Hematopoietic multipotent progenitor cell (in vitro differentiated cells): ENCODE measurements at regions not wholly inside any gene's neighbourhood (a gene's known extent, or its start where the extent isn't known, plus 50 kb on each side); places are given as distances from the start of the nearest gene placed in this dataset. TPM values are rescaled to one million over a fixed set of nuclear protein-coding genes. Genes with fewer than 3 reads are reported as not detected.

Source experiments
- DNase-seq, 3 donors: peaks; one replicate each; pipeline ENCODE4 v3.0.0-alpha.2; 2011 to 2015; ENCODE audit warnings: low read depth in 2 of 3, low spot score in 2 of 3
- small RNA-seq: library from RNA; depleted of rRNA; stranded (forward); fragments of <200 nt; gene quantifications from one replicate; pipeline ENCODE3, GENCODE V24; 2012

- no peak for DNase-seq
Observed at GRCh38 chr1:4868521-4868920, 214.1 kb downstream of the AJAP1 start.

DNA sequence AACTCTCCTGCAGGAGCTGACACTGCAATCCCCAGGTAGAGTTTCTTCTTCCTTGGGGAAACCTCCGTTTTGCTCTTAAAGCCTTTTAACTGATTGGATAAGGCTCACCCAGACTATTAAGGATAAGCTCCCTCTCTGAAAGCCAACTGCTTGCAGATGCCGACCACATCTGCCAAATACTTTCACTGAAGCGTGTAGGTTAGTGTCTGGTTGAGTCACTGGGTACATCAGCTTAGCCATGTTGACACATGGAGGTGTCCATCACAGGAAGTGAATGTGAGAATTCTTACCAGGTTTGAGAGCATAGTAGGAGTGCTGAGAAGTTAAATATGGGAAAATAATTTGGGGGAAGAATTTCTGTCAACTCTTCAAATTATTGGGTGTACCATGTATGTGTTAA lies 202.0 kb downstream of the AJAP1 start:
- DNase-seq = no peak

- no peak for DNase-seq
Observed at GRCh38 chr1:4854367-4854766, 200.0 kb downstream of the AJAP1 start.

DNA sequence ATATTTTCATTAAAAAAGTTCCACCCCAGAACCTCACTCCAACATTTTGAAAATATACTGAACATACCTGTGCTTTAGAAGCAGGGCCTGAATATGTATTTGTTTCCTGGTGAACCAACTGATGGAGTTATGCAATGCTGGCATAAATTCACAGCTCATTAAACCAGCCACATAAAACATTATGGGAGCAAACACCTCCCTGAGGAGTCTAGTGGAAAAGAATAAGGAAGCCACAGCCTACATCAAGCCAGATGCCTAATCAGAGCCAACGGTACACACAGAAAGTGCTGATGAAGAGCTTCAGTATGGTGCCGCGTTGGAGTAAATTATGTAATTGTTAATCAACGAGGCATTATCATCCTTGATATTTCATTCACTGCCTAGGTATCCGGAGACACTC lies 199.5 kb downstream of the AJAP1 start:
- no peak for DNase-seq

GRCh38 chr1:4851385-4852065 lies 197.1 kb downstream of the AJAP1 start:
- DNase-seq = no peak

GRCh38 chr1:4848431-4848830 lies 194.0 kb downstream of the AJAP1 start:
- DNase-seq = no peak

DNA sequence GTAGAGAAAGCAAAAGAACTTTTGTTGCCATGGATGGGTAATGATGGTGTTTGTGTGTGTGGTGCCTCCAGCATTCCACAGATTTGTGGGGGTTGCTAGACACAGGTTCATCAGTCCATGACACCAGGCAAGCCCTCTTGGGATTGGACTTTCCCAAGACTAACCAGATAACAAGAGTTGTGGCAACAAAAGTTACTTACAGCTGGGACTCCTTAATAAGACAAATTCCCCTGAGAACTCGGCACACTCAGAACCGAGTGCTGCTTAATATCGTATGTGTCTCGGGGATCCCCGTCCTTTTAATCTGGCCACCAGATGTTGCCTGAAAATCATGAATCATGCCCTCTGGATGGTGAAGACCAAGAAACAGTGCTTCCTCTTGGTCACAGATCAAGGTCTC lies 193.3 kb downstream of the AJAP1 start:
- DNase-seq = no peak

Small RNAs in the stretch of these regions (small RNA-seq; reads per million reads assigned to genes)
- not detected for gene MIR4417
